ENCODE measurements at regions not wholly inside any gene's neighbourhood (a gene's known extent, or its start where the extent isn't known, plus 50 kb on each side); places are given as distances from the start of the nearest gene placed in this dataset.

GRCh38 chr7:47040795-47041347 lies 541.0 kb downstream of the TNS3 start:
- DNase-seq: no peak

DNA sequence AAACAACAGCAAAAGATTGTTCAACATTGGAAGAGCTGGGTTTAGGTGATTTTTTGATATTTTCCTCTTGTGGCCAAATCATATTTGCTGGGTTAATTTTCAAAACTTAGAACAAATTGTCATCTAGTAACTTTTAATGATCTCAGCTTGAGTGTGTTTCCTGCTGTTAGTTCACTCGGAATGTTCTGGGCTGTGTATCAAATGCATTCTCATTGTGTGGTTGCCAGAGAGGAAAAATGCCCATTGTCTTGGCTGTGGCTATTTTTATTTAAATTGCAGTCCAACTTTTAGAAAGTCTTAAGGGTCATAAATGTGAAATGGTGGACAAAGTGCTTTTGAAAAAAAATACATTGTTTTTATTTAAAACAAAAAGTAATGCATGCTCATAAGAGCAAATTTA lies 542.0 kb downstream of the TNS3 start:
- no peak for DNase-seq

GRCh38 chr7:47039089-47039648 lies 542.7 kb downstream of the TNS3 start:
- no peak for DNase-seq

DNA sequence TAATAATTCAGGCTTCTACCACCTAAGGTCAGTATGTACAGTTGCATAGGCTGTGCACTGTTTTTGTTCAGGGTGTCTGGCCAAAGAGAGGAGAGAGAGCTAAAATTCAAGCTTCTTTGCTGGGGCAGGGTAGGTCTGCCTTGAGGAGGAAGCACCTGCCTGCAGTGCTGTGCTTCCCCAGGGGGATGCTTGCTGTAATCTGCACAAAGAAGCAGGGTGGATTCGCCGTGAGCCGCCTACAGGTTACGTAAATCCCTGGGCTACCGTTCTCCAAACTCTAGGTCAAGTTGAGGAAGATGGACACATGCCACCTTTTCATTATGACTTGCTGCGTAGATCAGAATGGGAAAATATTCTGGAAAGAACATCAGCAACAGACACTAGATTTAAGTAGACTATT lies 543.3 kb downstream of the TNS3 start:
- no peak for DNase-seq

DNA sequence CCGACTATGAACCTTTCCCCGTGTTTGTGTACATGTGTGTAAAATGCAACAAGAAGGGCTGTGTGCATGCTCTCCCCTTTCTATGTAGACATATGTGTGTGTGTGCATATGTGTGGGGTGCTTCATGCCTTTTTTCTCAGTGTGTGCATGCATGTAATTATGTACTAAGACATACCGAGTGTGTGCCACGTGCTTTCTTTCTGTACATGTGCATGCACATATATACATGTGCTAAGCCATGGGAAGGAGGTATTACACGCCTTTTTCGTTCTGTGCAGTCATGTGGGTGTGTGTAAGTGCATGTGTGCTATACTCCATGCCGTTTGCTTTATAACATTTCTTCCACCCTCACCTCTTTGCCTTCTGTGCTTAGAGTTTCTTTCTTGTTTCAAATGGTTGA lies 544.3 kb downstream of the TNS3 start:
- no peak for DNase-seq

GRCh38 chr7:47036909-47037308 lies 545.0 kb downstream of the TNS3 start:
- DNase-seq: no peak

- no peak for DNase-seq
Measured at GRCh38 chr7:47035522-47035921, 546.4 kb downstream of the TNS3 start.

GRCh38 chr7:47034180-47034579 lies 547.7 kb downstream of the TNS3 start:
- DNase-seq: no peak

- no peak for DNase-seq
Measured at GRCh38 chr7:47032536-47032908, 549.4 kb downstream of the TNS3 start.

GRCh38 chr7:47031786-47032535 lies 550.0 kb downstream of the TNS3 start:
- no peak for DNase-seq

GRCh38 chr7:47028284-47028683 lies 553.6 kb downstream of the TNS3 start:
- no peak for DNase-seq

DNA sequence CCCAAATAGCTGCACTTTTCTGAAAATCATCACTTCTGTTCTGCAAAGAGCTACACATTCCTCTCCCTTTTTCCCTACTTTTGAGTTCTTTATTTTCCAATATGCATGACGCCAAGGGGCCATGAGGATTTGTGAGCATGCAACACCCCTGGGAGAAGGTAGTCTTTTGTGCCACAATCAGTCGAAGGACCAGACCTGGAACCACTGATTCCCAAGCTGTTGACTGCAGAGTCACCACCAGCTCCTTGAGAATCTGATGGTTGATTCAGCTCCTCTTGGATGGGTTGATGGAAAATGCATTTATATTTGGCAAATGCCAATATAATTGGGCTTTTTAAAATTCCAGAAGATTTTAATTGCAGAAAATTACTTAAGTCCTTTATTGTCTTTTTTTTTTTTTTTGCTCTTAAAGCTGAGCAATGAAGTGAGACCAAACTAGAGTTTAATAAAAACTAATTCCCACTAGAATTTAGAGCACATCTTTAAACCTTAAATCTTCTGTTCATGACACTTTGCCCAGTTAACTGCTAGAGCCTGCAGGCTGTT lies 554.1 kb downstream of the TNS3 start:
- no peak for DNase-seq

DNA sequence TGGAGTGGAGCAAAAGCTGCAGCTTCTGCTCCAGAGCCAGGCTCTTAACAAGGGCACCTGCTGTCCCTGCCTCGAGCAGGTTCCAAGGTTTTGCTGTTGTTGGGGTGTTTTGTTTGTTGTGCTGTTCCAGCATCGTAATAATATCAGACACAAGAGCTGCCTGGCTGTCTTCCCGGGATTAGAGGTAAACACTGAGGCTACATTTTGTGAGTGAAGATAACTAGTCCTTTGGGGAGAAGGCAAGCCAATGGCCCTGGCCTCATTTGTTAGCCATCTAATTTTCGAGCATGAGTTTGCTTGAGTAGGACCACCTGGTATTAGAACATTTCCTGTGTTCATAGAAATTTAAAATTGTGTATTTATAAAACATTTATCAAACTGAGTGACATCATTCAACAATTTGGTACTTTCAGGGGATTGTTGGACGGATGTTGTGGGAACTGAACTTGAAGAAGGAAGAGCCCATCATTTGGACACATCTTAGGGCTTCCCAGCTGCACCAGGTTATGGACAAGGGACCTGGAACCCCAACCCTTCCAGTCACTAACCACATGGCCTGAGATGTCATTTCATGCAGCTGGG lies 555.0 kb downstream of the TNS3 start:
- peak; percentile 83 for DNase-seq

DNA sequence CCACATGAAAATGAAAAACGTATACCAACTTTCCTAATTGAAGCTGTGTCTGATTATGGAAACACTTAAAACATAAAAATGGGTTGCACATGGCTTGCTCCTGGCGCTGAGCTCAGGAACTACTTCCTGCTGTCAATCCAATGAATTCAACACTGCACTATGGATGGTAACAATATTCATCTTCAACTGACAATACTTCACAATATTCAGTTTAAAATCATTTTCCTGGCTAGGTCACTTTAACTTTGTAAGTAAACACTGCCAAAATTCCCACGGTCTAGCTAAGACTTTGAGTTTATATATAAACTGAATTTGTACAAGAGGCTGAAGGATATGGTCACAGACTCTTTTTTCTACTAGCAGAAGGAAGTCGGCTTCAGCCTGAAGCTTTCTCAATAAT lies 556.9 kb downstream of the TNS3 start:
- no peak for DNase-seq

GRCh38 chr7:47008461-47008860 lies 573.5 kb downstream of the TNS3 start:
- DNase-seq: no peak

- no peak for DNase-seq
Measured at GRCh38 chr7:47007471-47007870, 574.4 kb downstream of the TNS3 start.

DNA sequence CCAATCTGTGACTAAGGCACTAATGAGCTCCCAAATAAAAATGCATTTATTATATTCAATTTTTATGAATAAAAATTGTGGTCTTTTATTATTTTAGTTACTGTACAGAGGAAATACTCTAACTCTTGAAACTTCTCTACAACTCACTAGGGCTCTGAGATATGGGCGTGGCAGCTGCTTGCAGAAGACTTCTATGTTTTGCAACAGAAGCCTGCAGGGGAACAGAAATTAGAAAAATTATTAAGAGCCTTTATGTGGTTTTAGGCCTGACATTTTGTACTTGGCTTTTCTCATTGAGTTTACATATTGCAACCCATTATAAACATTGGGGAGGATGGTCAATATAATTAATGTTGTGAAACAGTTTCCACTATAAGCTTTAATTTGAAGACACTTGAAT lies 581.4 kb downstream of the TNS3 start:
- DNase-seq: no peak

DNA sequence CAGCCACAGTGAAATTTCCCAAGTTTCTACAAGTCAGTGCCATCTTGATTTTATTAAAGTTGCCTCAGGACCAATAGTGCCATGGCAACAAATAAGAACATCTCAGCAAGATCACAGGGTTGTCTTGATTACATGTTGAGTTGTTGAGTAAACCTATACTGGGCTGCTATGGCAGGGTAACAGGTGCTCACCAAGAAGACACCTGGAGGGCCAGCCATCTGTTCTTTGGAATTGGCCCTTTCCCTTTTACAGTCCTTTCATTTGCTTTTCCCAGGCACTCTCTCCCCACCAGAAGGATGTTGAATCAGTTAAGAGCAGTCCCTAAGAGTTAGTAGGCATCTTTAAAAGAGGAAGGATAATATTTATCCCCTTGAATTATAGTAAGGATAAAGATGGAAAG lies 582.0 kb downstream of the TNS3 start:
- no peak for DNase-seq

DNA sequence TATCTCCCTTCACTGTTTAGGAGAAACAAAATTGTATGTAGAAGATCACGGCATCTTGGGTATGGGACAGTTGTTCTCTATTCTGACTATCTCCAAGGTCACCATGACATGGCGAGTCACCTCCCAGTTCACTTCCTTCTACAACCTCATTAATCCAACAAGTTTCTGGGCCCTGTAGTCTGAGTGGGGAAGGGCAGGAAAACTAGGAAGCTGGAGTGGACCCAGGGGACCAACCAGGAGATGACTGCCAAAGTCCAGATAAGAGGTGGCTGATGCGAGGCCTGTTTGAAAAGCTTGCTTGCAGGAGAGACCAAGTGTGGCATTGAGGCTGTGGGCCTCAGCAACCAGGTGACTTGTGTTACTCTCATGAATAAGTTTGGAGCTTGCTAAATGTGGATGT lies 584.9 kb downstream of the TNS3 start:
- no peak for DNase-seq

DNA sequence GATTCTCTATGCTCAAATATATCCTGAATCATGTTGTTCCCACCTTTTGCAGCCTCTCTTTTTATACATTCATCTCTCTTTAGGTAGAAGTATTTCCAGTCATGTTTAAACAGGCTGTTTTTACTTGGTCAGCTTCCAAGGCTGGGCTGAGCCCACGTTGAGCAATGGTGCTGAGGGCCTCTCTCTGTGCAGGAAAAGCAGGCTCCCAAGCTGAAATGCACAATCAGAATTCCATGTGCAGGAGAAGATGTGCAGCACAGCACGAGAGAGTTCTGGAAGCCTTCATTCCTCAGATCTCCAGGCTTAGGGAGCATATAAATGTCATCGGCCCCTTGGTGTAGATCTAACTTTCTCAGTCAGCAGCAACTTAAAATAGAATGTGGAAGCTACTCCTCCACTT lies 588.5 kb downstream of the TNS3 start:
- no peak for DNase-seq

DNA sequence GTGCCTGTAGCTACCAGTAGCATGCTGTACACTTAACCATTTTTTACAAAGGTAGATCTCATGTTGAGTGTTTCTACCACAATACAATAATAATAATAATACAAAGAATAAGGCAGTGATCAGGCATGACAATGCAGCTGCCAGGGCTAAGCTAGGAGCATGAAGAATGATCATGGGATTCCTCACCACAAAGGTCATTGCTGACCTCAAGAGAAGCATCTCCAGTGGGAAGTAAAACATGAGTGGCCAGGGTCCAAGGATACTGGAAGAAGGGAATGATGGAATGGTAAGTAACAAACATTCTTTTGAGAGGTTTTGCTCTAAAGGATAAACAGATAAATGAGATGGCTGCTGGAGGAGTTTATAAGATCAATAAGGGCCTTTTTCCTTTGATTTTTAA lies 591.1 kb downstream of the TNS3 start:
- no peak for DNase-seq

GRCh38 chr7:46989247-46989646 lies 592.7 kb downstream of the TNS3 start:
- DNase-seq: no peak

GRCh38 chr7:46982928-46983327 lies 599.0 kb downstream of the TNS3 start:
- DNase-seq: peak; percentile 36

GRCh38 chr7:46979439-46979838 lies 602.5 kb downstream of the TNS3 start:
- no peak for DNase-seq

Measured in NCI-H1105 treated with DMSO at 0.1 percent for 48 hours (cell line).